GM12878 (cell line): ENCODE measurements at regions not wholly inside any gene's neighbourhood (a gene's known extent, or its start where the extent isn't known, plus 50 kb on each side); places are given as distances from the start of the nearest gene placed in this dataset.

Source experiments
- ATAC-seq: fragments of 200-7000 bp; cut with Tn5 transposase; 3 replicates; pipeline ENCODE4 v1.9.1; 2020; ENCODE audit warnings: mild to moderate bottlenecking, moderate library complexity
- BruUV-seq: library from RNA; stranded (reverse); fragments of 400-500 nt; replicated peaks from 2 replicates; lab custom pipeline; 2021; lab: Mats Ljungman, UMichigan
- CTCF ChIA-PET: fragments of 300-600 bp; sonication (Branson Sonifier 250); formaldehyde crosslinking; extraction: SDS; loops from one replicate; lab custom pipeline; 2021; ENCODE audit warnings: inconsistent platforms; lab: Yijun Ruan, JAX
- POLR2A ChIA-PET: fragments of 350-600 bp; formaldehyde crosslinking; extraction: SDS; loops from one replicate; lab custom pipeline; 2021; ENCODE audit warnings: inconsistent platforms; lab: Charles Lee
- RAD21 ChIA-PET: fragments of 300-600 bp; sonication (Branson Sonifier 250); formaldehyde crosslinking; loops from one replicate; lab custom pipeline; 2023; ENCODE audit warnings: antibody characterized with exemption; ENCODE audit not compliant: unreplicated experiment; lab: Charles Lee
- SMC1A ChIA-PET: fragments of 300-600 bp; sonication (Branson Sonifier 250); formaldehyde crosslinking; loops from one replicate; lab custom pipeline; 2023; ENCODE audit not compliant: unreplicated experiment, uncharacterized antibody; lab: Charles Lee
- DNase-seq: peaks from one replicate; pipeline ENCODE4 v3.0.0-alpha.2; 2011; ENCODE audit warnings: low read depth, low spot score
- FAIRE-seq: peaks from 3 replicates; lab custom pipeline; 2011; peaks lifted over from hg19 to GRCh38; lab: Jason Lieb, UNC
- H2AFZ ChIP-seq: 2 replicates; pipeline ENCODE4 v1.6.0; 2011; ENCODE audit warnings: low read depth, low read length, control low read depth; ENCODE audit not compliant: control insufficient read depth
- H3K27ac ChIP-seq: 2 replicates; pipeline ENCODE4 v1.5.1; 2011; ENCODE audit warnings: control low read depth; ENCODE audit not compliant: control insufficient read depth, insufficient read depth
- H3K27me3 ChIP-seq, 2 experiments: replicated peaks in 1 of 2; 2 replicates each; pipeline versions ENCODE4 v1.6.0 to v1.6.1; 2011; ENCODE audit warnings: low read length in 1 of 2; ENCODE audit not compliant: control insufficient read depth in 2 of 2, insufficient read depth in 2 of 2
- H3K36me3 ChIP-seq, 2 experiments: 2 replicates each; pipeline ENCODE4 v1.5.1; 2011; ENCODE audit warnings: low read length in 1 of 2; ENCODE audit not compliant: control insufficient read depth in 2 of 2, insufficient read depth in 2 of 2
- H3K4me1 ChIP-seq: 2 replicates; pipeline ENCODE4 v1.6.1; 2011; ENCODE audit warnings: mild to moderate bottlenecking, low read length, moderate library complexity, mixed read lengths; ENCODE audit not compliant: control insufficient read depth, insufficient read depth
- H3K4me2 ChIP-seq: 2 replicates; pipeline ENCODE4 v1.6.0; 2011; ENCODE audit warnings: control low read depth; ENCODE audit not compliant: control insufficient read depth, insufficient read depth
- H3K4me3 ChIP-seq: fragments of 200-600 bp; sonication (generic); 2 replicates; pipeline ENCODE4 v1.5.1; 2016
- H3K79me2 ChIP-seq: 2 replicates; pipeline ENCODE4 v1.6.0; 2011; ENCODE audit warnings: low read length; ENCODE audit not compliant: control insufficient read depth, insufficient read depth
- H3K9ac ChIP-seq: 2 replicates; pipeline ENCODE4 v1.8.0; 2011; ENCODE audit warnings: low read length, control low read depth, mixed read lengths; ENCODE audit not compliant: control insufficient read depth, insufficient read depth
- H3K9me3 ChIP-seq: replicated peaks from 3 replicates; pipeline ENCODE4 v1.5.1; 2011; ENCODE audit warnings: mild to moderate bottlenecking, low read length; ENCODE audit not compliant: control insufficient read depth, insufficient read depth
- H4K20me1 ChIP-seq: 2 replicates; pipeline ENCODE4 v1.6.0; 2011; ENCODE audit not compliant: control insufficient read depth, insufficient read depth
- CBFB ChIP-seq: IDR thresholded peaks from 2 replicates; pipeline ENCODE4 v1.6.1; 2016; ENCODE audit warnings: antibody characterized with exemption, low read depth
- CREM ChIP-seq: IDR thresholded peaks from 2 replicates; pipeline ENCODE4 v1.6.1; 2014; ENCODE audit warnings: antibody characterized with exemption, low read depth
- HDAC2 ChIP-seq: fragments of 200-600 bp; sonication (generic); IDR thresholded peaks from 2 replicates; pipeline ENCODE4 v1.6.1; 2017
- NR2C2 ChIP-seq: IDR thresholded peaks from 2 replicates; pipeline ENCODE4 v1.6.1; 2011; ENCODE audit warnings: borderline replicate concordance, low read depth; ENCODE audit not compliant: control insufficient read depth, insufficient read length
- SMAD5 ChIP-seq: IDR thresholded peaks from 2 replicates; pipeline ENCODE4 v1.6.1; 2016; ENCODE audit warnings: antibody characterized with exemption, low read depth
- SP1 ChIP-seq: IDR thresholded peaks from one replicate; pipeline ENCODE4 v1.6.1; 2011; ENCODE audit warnings: low read depth, low read length
- SRF ChIP-seq, 2 experiments: IDR thresholded peaks; 2 replicates each; pipeline ENCODE4 v1.6.1; 2011; ENCODE audit warnings: low read depth in 2 of 2, low read length in 2 of 2, mild to moderate bottlenecking in 1 of 2, moderate library complexity in 1 of 2
- TBL1XR1 ChIP-seq: IDR thresholded peaks from 2 replicates; pipeline ENCODE4 v1.6.1; 2012; ENCODE audit warnings: low read depth, low read length, improper control_type of control experiment
- WGBS: methylation state at CpG from one replicate; pipeline ENCODE4 v1.1.6; 2016; ENCODE audit warnings: low lambda C conversion rate; ENCODE audit not compliant: insufficient replicate concordance, insufficient coverage; ENCODE audit errors: missing lambda C conversion rate; 5-methylcytosine and 5-hydroxymethylcytosine counted together
- in situ Hi-C: fragments of 300-500 bp; cut with MboI; formaldehyde crosslinking; loops from 9 replicates; pipeline ENCODE4 v1.14.3; 2018; ENCODE audit warnings: mixed read lengths
- intact Hi-C: fragments of 100-400 bp; cut with micrococcal nuclease; formaldehyde crosslinking; loops from one replicate; pipeline ENCODE4 v1.14.2; 2022; ENCODE audit not compliant: unreplicated experiment
- TF ChIP-seq, protein P1 (sequence below): IDR thresholded peaks from 2 replicates; pipeline ENCODE4 v1.6.1; 2012; ENCODE audit warnings: improper control_type of control experiment, low read depth, low read length; ENCODE audit not compliant: insufficient replicate concordance
- TF ChIP-seq, protein P2 (sequence below): fragments of 450-650 bp; formaldehyde crosslinking; IDR thresholded peaks from 2 replicates; pipeline ENCODE4 v1.4.0; 2022; ENCODE audit warnings: mild to moderate bottlenecking, moderate library complexity

DNA sequence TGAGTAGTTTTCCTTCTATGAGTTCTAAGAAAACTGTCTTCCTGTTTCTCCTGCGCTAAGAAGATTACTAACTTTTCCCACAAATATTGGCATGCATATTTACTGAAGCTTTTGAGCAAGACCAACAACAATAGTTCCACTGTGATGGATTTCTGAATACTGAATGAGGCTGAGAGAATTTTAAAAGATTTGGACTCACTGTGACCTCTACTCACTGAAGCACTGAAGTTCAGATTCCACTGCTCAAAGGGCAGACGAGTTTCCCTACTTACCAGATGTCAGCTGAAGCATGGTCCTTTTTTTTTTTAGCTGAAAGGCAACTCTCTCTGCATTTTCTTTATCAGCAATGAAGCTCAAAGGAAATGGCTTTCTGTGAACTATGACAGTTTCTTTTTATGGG, 718.5 kb downstream of the RFPL4B start (continued):
- TF ChIP-seq, protein P1, sequence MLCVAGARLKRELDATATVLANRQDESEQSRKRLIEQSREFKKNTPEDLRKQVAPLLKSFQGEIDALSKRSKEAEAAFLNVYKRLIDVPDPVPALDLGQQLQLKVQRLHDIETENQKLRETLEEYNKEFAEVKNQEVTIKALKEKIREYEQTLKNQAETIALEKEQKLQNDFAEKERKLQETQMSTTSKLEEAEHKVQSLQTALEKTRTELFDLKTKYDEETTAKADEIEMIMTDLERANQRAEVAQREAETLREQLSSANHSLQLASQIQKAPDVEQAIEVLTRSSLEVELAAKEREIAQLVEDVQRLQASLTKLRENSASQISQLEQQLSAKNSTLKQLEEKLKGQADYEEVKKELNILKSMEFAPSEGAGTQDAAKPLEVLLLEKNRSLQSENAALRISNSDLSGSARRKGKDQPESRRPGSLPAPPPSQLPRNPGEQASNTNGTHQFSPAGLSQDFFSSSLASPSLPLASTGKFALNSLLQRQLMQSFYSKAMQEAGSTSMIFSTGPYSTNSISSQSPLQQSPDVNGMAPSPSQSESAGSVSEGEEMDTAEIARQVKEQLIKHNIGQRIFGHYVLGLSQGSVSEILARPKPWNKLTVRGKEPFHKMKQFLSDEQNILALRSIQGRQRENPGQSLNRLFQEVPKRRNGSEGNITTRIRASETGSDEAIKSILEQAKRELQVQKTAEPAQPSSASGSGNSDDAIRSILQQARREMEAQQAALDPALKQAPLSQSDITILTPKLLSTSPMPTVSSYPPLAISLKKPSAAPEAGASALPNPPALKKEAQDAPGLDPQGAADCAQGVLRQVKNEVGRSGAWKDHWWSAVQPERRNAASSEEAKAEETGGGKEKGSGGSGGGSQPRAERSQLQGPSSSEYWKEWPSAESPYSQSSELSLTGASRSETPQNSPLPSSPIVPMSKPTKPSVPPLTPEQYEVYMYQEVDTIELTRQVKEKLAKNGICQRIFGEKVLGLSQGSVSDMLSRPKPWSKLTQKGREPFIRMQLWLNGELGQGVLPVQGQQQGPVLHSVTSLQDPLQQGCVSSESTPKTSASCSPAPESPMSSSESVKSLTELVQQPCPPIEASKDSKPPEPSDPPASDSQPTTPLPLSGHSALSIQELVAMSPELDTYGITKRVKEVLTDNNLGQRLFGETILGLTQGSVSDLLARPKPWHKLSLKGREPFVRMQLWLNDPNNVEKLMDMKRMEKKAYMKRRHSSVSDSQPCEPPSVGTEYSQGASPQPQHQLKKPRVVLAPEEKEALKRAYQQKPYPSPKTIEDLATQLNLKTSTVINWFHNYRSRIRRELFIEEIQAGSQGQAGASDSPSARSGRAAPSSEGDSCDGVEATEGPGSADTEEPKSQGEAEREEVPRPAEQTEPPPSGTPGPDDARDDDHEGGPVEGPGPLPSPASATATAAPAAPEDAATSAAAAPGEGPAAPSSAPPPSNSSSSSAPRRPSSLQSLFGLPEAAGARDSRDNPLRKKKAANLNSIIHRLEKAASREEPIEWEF, result no peak
- TF ChIP-seq, all 136 proteins: peak for 0

DNA sequence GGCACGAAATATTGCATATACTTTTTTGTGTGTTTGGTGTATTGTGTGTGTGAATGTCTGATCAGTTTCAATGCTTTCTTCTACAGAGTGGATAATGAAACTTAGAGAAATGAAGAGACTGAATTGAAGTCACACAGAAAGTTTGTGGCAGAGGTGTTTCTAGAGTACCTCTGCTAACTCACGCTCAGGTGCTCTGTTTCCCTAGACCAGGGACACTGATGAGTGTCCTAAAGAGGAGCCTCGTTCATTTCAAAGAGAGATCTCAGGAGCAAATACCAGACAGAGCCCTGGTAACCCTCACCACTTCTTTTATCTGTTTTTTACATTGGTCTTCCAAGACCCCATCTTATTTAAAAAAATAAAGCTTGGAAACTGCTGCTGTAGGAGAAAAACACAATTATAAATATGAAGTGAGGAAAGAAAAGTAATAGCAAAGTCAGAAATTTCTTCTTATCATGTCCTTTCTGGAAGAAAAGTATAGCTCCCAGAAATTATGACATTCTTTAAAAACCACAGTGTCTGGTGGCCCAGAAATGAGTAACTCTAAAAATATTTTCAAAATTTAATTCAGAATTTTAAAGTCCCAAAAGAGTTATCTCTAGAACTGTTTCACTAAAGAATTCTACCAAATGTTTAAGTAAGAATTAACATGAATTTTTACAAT, 720.6 kb downstream of the RFPL4B start:
- TF ChIP-seq TBL1XR1 (no peak), CBFB (no peak), SRF (IDR thresholded peaks at IDR 0.05; ENCODE audit: low read depth in 2 of 2, low read length in 2 of 2) (no peak), SMAD5 (no peak), HDAC2 (no peak), CREM (no peak), SP1 (no peak), NR2C2 (no peak)
- TF ChIP-seq, protein P2, sequence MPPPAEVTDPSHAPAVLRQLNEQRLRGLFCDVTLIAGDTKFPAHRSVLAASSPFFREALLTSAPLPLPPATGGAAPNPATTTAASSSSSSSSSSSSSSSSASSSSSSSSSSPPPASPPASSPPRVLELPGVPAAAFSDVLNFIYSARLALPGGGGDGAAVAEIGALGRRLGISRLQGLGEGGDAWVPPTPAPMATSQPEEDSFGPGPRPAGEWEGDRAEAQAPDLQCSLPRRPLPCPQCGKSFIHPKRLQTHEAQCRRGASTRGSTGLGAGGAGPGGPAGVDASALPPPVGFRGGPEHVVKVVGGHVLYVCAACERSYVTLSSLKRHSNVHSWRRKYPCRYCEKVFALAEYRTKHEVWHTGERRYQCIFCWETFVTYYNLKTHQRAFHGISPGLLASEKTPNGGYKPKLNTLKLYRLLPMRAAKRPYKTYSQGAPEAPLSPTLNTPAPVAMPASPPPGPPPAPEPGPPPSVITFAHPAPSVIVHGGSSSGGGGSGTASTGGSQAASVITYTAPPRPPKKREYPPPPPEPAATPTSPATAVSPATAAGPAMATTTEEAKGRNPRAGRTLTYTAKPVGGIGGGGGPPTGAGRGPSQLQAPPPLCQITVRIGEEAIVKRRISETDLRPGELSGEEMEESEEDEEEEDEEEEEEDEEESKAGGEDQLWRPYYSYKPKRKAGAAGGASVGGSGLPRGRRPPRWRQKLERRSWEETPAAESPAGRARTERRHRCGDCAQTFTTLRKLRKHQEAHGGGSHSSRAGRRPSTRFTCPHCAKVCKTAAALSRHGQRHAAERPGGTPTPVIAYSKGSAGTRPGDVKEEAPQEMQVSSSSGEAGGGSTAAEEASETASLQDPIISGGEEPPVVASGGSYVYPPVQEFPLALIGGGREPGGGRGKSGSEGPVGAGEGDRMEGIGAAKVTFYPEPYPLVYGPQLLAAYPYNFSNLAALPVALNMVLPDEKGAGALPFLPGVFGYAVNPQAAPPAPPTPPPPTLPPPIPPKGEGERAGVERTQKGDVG, result no peak
- TF ChIP-seq, all 136 proteins: peak for 0
- no peak overlapping the region for H3K27ac ChIP-seq
- no peaks in the 10 kb centered on the region for H3K79me2 ChIP-seq
- BruUV-seq, result no TSS peak
- no peak overlapping the region for H2AFZ ChIP-seq
- CTCF ChIA-PET, result no interaction called here
- no peak overlapping the region for H3K4me2 ChIP-seq
- no peak overlapping the region for H3K4me3 ChIP-seq
- RAD21 ChIA-PET, result no interaction called here
- no peaks in the 10 kb centered on the region for H3K4me1 ChIP-seq
- POLR2A ChIA-PET, result interaction anchor here (0.5 kb wide), 1 partner anchor 80 kb away, joined by 5 read pairs; no protein-coding TSS in a partner anchor
- DNase-seq, result no peak
- in situ Hi-C loops (no loop called here), intact Hi-C loops (no loop called here)
- WGBS, result 8% methylated on average over 3 of the region's 3 CpGs
- ATAC-seq, result no peak
- H3K9me3 ChIP-seq, result no peaks in the 10 kb centered on the region
- H3K9ac ChIP-seq, result no peak overlapping the region
- SMC1A ChIA-PET, result interaction anchor here (0.9 to 1.2 kb wide), 2 partner anchors 14 to 812 kb away, joined by 3 read pairs; no protein-coding TSS in a partner anchor
- H3K36me3 ChIP-seq, result no peaks in the 10 kb centered on the region
- no peak for FAIRE-seq
- no peaks in the 10 kb centered on the region for H3K27me3 ChIP-seq
- no peaks in the 10 kb centered on the region for H4K20me1 ChIP-seq
